ENCODE measurements at regions not wholly inside any gene's neighbourhood (a gene's known extent, or its start where the extent isn't known, plus 50 kb on each side); places are given as distances from the start of the nearest gene placed in this dataset.
A peak's percentile ranks its signal among the peaks of the same experiment; 100 is the strongest.

DNA sequence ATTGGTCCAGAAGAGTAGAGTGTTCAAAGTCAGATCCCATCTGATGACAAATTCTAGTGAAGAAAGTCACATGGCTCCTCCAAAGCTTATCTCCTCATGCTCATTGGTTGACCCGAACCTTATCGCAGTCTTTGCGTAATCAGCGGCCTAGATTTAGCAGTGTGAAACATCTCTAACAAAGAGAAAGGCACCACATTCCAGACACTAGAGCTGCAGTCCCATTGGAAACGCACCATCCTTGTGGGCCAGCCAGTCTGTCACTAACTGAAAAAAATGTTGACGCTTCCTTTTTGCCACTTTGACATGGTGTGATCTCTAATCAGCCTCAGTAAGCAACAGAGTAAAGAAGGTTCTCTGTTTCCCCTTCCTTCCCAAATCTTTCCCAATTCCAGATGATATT lies 458.0 kb upstream of the WWC1 start:
- WGBS, 2 experiments (ENCODE audit: insufficient coverage in 1 of 2, insufficient read length in 1 of 2), result 69 to 79% methylated on average over 6 of the region's 6 CpGs
- TF ChIP-seq, protein P1, sequence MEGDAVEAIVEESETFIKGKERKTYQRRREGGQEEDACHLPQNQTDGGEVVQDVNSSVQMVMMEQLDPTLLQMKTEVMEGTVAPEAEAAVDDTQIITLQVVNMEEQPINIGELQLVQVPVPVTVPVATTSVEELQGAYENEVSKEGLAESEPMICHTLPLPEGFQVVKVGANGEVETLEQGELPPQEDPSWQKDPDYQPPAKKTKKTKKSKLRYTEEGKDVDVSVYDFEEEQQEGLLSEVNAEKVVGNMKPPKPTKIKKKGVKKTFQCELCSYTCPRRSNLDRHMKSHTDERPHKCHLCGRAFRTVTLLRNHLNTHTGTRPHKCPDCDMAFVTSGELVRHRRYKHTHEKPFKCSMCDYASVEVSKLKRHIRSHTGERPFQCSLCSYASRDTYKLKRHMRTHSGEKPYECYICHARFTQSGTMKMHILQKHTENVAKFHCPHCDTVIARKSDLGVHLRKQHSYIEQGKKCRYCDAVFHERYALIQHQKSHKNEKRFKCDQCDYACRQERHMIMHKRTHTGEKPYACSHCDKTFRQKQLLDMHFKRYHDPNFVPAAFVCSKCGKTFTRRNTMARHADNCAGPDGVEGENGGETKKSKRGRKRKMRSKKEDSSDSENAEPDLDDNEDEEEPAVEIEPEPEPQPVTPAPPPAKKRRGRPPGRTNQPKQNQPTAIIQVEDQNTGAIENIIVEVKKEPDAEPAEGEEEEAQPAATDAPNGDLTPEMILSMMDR (conservative IDR thresholded peaks at IDR 0.05), result no peak
- H3K4me3 Mint-ChIP-seq, result no peak overlapping the region

DNA sequence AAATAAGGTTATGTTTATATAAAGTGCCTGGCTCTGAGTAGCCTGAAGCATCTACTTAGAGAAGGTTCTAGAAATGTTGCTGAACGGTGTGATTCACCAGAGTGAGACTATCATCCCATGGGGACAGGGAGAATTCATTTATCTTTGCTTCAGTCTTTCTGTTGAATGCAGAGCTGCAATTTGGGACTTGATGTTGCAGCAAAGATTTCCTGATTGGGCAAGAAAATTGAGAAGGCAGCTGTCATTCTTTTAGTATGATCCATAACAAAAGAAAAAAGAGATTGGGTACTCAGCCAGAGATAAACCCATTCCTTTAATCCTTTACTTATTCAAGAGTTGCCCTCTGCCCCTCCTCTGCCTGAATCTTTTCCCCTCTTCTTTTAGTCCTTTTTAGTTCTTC lies 456.3 kb upstream of the WWC1 start:
- H3K27me3 ChIP-seq (ENCODE audit: control insufficient read depth, insufficient read depth, low read length, poor library complexity, severe bottlenecking), result no peaks in the 10 kb centered on the region
- H3K27ac ChIP-seq (ENCODE audit: low read depth, low read length), result no peak overlapping the region
- no peaks in the 10 kb centered on the region for H3K36me3 ChIP-seq (ENCODE audit: control insufficient read depth, insufficient read depth, low read length)
- Mint-ChIP-seq H3K27ac (no peak overlapping the region), H3K36me3 (ENCODE audit: low read depth) (no peaks in the 10 kb centered on the region), H3K4me1 (peaks cover 22% of the 10 kb centered on the region), H3K9me3 (no peaks in the 10 kb centered on the region), H3K27me3 (ENCODE audit: insufficient read depth) (no peaks in the 10 kb centered on the region), H3K4me3 (no peak overlapping the region)
- no peaks in the 10 kb centered on the region for H3K9me3 ChIP-seq (ENCODE audit: control insufficient read depth, low read length)
- TF ChIP-seq, protein P1 (conservative IDR thresholded peaks at IDR 0.05), result no peak
- no peaks in the 10 kb centered on the region for H3K4me1 ChIP-seq (ENCODE audit: control insufficient read depth, insufficient read depth, low read length)
- H3K4me3 ChIP-seq (ENCODE audit: low read length), result peak overlapping the region; percentile 23
- DNase-seq, result peak; percentile 8
- H3K9ac ChIP-seq (ENCODE audit: extremely low read depth, low read length, poor library complexity, severe bottlenecking), result no peak overlapping the region
- 90 to 93% methylated on average over 1 of the region's 1 CpG for WGBS, 2 experiments (ENCODE audit: insufficient coverage in 1 of 2, insufficient read length in 1 of 2)

More for the DNA sequence above, 458.0 kb upstream of the WWC1 start:
- Mint-ChIP-seq H3K27me3 (ENCODE audit: insufficient read depth) (no peaks in the 10 kb centered on the region), H3K4me1 (peaks cover 20% of the 10 kb centered on the region), H3K27ac (peak overlapping the region; percentile 12), H3K9me3 (no peaks in the 10 kb centered on the region), H3K36me3 (ENCODE audit: low read depth) (no peaks in the 10 kb centered on the region)
- H3K27ac ChIP-seq (ENCODE audit: low read depth, low read length), result no peak overlapping the region
- H3K9ac ChIP-seq (ENCODE audit: extremely low read depth, low read length, poor library complexity, severe bottlenecking), result no peak overlapping the region
- no peaks in the 10 kb centered on the region for H3K36me3 ChIP-seq (ENCODE audit: control insufficient read depth, insufficient read depth, low read length)
- no peaks in the 10 kb centered on the region for H3K4me1 ChIP-seq (ENCODE audit: control insufficient read depth, insufficient read depth, low read length)
- no peaks in the 10 kb centered on the region for H3K27me3 ChIP-seq (ENCODE audit: control insufficient read depth, insufficient read depth, low read length, poor library complexity, severe bottlenecking)
- H3K9me3 ChIP-seq (ENCODE audit: control insufficient read depth, low read length), result no peaks in the 10 kb centered on the region
- DNase-seq, result peak; percentile 70
- no peak overlapping the region for H3K4me3 ChIP-seq (ENCODE audit: low read length)

DNA sequence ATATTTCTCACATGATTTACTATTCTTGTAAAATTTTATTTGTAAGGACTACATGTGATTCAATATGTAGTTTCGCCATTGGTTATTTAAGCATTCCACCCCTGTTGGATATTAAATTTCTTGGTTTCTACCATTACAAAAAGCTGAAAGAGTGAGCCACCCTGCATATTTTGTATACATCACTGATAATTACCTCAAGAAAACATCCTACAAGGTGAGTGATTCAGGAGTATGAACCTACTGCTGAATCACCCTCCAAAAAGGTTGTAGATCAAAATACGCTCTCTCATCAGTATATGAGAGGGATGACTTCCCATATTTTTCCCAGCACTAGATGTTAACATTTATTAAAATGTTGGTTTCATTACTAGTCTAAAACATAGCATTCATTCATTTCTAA lies 454.3 kb upstream of the WWC1 start:
- Mint-ChIP-seq H3K9me3 (no peaks in the 10 kb centered on the region), H3K4me1 (peaks cover 22% of the 10 kb centered on the region), H3K27ac (no peak overlapping the region), H3K27me3 (ENCODE audit: insufficient read depth) (no peaks in the 10 kb centered on the region), H3K36me3 (ENCODE audit: low read depth) (no peaks in the 10 kb centered on the region), H3K4me3 (no peak overlapping the region)
- no peaks in the 10 kb centered on the region for H3K9me3 ChIP-seq (ENCODE audit: control insufficient read depth, low read length)
- DNase-seq, result no peak
- H3K4me3 ChIP-seq (ENCODE audit: low read length), result no peak overlapping the region
- WGBS, 2 experiments (ENCODE audit: insufficient coverage in 1 of 2, insufficient read length in 1 of 2), result 100% methylated on average over 1 to 2 of the region's 2 CpGs
- no peaks in the 10 kb centered on the region for H3K4me1 ChIP-seq (ENCODE audit: control insufficient read depth, insufficient read depth, low read length)
- H3K36me3 ChIP-seq (ENCODE audit: control insufficient read depth, insufficient read depth, low read length), result no peaks in the 10 kb centered on the region
- TF ChIP-seq, protein P1 (conservative IDR thresholded peaks at IDR 0.05), result no peak
- no peak overlapping the region for H3K9ac ChIP-seq (ENCODE audit: extremely low read depth, low read length, poor library complexity, severe bottlenecking)
- H3K27ac ChIP-seq (ENCODE audit: low read depth, low read length), result no peak overlapping the region
- H3K27me3 ChIP-seq (ENCODE audit: control insufficient read depth, insufficient read depth, low read length, poor library complexity, severe bottlenecking), result no peaks in the 10 kb centered on the region

Data from endodermal cell (in vitro differentiated cells).